Gastroesophageal sphincter (tissue), 3 donors: ENCODE measurements at regions not wholly inside any gene's neighbourhood (a gene's known extent, or its start where the extent isn't known, plus 50 kb on each side); places are given as distances from the start of the nearest gene placed in this dataset.

Experiments
- POLR2A ChIP-seq, 2 donors: fragments of 450-650 bp; IDR thresholded peaks; one replicate each; pipeline ENCODE4 v1.6.1; 2017; ENCODE audit warnings: antibody characterized with exemption in 2 of 2, mild to moderate bottlenecking in 2 of 2, moderate library complexity in 1 of 2
- POLR2AphosphoS5 ChIP-seq: sonication (generic); formaldehyde crosslinking; IDR thresholded peaks from one replicate; pipeline ENCODE4 v1.6.1; 2017; ENCODE audit warnings: antibody characterized with exemption
- TF ChIP-seq, protein P1 (sequence below), 4 experiments: fragments of 200-600 bp in 2 of 4; fragments of 450-650 bp in 2 of 4; sonication (generic) in 1 of 4; IDR thresholded peaks; one replicate each; pipeline ENCODE4 v1.5.1; 2017 to 2019; ENCODE audit warnings: antibody characterized with exemption in 4 of 4, mild to moderate bottlenecking in 2 of 4, moderate library complexity in 2 of 4

DNA sequence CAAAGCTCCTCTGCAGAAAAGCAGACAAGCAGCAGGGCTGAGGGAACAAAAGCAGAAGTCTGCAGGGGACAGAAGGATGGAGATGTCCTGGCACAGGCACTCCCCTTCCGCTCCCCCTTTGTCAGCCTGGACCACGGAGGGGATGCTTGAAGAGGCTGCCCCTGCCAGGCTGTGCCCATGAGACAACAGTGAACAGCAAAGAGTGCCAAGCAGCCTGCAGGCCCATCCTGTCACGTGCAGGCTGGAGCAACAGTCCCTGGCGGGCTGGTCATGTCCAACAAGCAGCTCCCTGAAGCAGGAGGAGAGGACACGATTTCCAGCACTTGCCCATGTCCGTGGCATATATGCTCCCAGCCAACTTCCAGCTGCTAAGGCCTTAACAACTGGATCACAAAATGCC, 132.3 kb downstream of the IRX2 start:
- TF ChIP-seq, protein P1, sequence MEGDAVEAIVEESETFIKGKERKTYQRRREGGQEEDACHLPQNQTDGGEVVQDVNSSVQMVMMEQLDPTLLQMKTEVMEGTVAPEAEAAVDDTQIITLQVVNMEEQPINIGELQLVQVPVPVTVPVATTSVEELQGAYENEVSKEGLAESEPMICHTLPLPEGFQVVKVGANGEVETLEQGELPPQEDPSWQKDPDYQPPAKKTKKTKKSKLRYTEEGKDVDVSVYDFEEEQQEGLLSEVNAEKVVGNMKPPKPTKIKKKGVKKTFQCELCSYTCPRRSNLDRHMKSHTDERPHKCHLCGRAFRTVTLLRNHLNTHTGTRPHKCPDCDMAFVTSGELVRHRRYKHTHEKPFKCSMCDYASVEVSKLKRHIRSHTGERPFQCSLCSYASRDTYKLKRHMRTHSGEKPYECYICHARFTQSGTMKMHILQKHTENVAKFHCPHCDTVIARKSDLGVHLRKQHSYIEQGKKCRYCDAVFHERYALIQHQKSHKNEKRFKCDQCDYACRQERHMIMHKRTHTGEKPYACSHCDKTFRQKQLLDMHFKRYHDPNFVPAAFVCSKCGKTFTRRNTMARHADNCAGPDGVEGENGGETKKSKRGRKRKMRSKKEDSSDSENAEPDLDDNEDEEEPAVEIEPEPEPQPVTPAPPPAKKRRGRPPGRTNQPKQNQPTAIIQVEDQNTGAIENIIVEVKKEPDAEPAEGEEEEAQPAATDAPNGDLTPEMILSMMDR (IDR thresholded peaks at IDR 0.05), result no peak
- TF ChIP-seq POLR2A (IDR thresholded peaks at IDR 0.05), result no peak
- TF ChIP-seq POLR2AphosphoS5, result no peak
